Panc1 (cell line): ENCODE measurements at regions not wholly inside any gene's neighbourhood (a gene's known extent, or its start where the extent isn't known, plus 50 kb on each side); places are given as distances from the start of the nearest gene placed in this dataset.

Experiments used
- CTCF ChIP-seq: fragments of 450-650 bp; IDR thresholded peaks from 2 replicates; pipeline ENCODE4 v1.5.1; 2017; ENCODE audit warnings: mild to moderate bottlenecking
- POLR2AphosphoS5 ChIP-seq: IDR thresholded peaks from 2 replicates; pipeline ENCODE4 v1.6.1; 2012; ENCODE audit warnings: mild to moderate bottlenecking, low read depth, low read length, moderate library complexity

DNA sequence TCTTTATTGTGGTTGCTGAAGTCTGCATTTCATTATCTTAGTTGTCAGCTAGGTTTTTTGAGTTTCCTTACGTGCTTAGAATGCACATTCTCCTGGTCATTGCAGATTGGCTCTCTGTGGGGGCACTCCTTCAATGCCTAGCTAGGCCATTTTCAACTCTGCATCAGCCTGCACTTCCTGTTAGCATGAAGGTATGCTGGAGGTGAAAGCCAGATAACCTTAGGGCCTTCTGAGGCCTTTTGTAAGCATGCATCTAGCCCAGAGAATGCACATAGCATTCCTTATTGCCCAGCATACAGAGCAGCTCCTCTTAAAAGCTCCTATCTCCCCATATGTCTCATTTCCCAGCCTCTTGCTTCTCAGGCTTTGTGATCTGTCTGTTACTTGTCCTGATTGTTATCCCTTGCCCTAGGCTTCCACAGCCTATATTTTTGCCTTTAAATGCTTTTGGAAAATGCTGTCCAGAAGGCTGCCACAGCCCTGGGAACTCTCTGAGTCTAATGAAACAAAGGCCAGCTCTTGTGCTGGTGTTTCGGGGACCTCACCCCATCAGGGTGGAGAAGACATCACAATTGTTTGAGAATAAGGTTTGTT is 108.1 kb upstream of the IGFBP3 start:
- TF ChIP-seq CTCF = no peak
- TF ChIP-seq POLR2AphosphoS5 = no peak
